Gastrocnemius medialis (tissue), 4 donors: ENCODE measurements at regions not wholly inside any gene's neighbourhood (a gene's known extent, or its start where the extent isn't known, plus 50 kb on each side); places are given as distances from the start of the nearest gene placed in this dataset.

Source experiments
- CTCF ChIP-seq, 5 experiments: fragments of 450-650 bp in 3 of 5; fragments of 200-600 bp in 2 of 5; sonication (generic) in 2 of 5; IDR thresholded peaks in 4 of 5; conservative IDR thresholded peaks in 1 of 5; 1 replicate in 4 of 5; 2 replicates in 1 of 5; pipeline ENCODE4 v1.5.1; 2016 to 2019; ENCODE audit warnings: antibody characterized with exemption in 5 of 5, mild to moderate bottlenecking in 3 of 5, moderate library complexity in 3 of 5
- POLR2A ChIP-seq, 2 donors: fragments of 450-650 bp; IDR thresholded peaks; one replicate each; pipeline ENCODE4 v1.6.1; 2017; ENCODE audit warnings: antibody characterized with exemption in 2 of 2, mild to moderate bottlenecking in 2 of 2, moderate library complexity in 2 of 2

GRCh38 chr9:94167376-94167890 lies 83.2 kb downstream of the PTPDC1 start:
- no peak for TF ChIP-seq POLR2A (IDR thresholded peaks at IDR 0.05)
- TF ChIP-seq CTCF (IDR thresholded peaks at IDR 0.05 in 4 of 5, conservative IDR thresholded peaks at IDR 0.05 in 1 of 5): no peak
